HG03520 (cell line): ENCODE measurements at regions not wholly inside any gene's neighbourhood (a gene's known extent, or its start where the extent isn't known, plus 50 kb on each side); places are given as distances from the start of the nearest gene placed in this dataset.

Experiments used
- ATAC-seq: cut with Tn5 transposase; IDR thresholded peaks from one replicate; pipeline ENCODE4 v1.9.1; 2021; ENCODE audit warnings: mild to moderate bottlenecking, moderate library complexity; ENCODE audit not compliant: unreplicated experiment

DNA sequence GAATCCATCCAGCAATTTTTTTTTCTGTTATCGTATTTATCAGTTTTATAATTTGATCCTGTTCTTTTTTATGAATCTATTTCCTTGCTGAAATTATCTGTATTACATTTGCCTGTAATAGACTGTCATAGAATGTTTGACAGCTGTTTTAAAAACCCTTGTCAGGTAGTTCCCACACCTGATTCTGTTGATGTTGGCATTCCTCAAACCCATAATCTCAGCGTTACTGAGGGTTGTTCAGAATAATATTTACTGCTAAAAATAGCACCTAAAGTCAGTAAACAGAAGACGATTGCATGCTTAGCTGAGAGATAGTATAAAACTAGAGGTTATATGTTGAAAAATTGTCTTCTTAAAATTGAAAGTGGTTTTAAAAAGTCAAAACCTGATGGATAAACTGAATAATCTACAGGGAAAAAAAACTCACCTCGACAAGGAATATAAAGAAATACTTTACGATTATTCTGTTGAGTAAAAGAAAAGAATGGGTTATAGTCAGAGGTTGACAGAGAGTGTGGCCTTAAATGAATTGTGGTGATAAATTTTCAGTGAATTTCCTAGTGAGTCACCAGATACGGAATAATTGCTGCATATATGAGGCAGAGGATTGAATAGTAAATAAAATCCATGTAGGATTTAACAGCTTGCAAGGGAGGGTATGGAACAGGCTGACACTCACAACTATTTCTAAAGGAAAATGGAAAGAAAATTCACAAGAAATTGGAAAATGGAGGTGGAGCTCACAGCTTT, 824.1 kb upstream of the IGFBP3 start:
- ATAC-seq, result no peak

DNA sequence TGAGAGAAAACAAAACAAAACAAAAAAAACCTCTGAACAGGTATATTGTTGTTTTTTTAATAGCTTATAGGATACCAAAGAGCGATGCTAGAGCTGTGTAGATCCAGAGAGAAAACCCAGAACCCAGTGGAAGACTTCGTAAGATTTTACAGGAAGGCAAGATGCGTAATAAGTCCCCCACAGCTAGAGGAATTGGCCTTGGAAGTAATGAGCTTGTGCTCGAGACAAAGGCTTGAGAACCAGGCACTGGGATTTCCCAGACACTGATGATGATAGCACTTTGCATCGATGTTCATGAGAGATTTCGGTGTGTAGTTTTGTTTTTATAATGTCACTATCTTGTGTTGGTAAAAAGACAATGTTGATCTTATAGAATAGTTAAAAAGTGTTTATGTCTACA, 821.5 kb upstream of the IGFBP3 start:
- ATAC-seq, result no peak

DNA sequence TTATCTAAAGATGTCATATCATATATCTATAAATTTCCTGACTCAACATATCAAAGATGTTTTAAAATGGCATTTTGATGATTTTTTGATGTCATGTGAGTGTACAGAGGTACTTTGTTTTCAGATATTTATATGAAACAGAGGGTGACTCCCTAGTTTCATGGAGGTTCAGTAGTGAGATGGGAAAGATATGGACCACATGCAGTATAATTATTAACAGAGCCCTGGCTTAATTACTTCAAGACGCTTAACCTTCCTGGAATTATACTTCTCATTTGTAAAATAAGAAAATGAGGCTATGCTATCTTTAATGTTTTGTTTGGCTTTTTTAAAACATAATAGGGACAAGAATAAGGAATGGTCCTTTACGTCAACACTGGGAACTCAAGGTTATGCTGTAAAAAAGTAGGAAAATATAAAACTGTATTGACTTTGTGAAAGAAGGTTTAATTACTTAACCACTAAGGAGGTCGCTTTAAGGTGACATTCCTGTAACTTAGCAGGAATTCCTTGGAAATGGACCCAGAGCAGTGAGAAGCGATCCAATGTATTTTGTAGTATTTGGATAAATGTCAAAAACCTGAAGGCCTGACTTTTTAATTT, 821.0 kb upstream of the IGFBP3 start:
- ATAC-seq, result no peak

DNA sequence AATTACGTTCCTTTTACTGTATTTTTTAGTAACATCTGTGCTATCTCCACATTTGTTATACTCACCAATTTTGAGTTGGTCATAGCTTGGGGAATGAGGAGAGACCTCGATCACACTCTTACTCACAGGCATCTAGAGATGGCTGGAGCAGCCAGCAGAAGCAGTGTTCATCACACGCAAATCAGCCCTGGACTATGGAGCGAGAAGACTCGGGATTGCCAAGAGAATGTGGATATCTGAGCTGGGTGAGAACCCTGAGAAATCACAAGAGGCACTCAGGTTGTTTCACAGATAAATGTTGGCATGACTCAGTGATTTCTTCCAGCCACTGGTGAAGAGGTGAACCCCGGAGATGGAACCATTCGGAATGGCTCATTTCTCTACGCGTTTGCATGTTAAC, 820.1 kb upstream of the IGFBP3 start:
- ATAC-seq, result no peak

DNA sequence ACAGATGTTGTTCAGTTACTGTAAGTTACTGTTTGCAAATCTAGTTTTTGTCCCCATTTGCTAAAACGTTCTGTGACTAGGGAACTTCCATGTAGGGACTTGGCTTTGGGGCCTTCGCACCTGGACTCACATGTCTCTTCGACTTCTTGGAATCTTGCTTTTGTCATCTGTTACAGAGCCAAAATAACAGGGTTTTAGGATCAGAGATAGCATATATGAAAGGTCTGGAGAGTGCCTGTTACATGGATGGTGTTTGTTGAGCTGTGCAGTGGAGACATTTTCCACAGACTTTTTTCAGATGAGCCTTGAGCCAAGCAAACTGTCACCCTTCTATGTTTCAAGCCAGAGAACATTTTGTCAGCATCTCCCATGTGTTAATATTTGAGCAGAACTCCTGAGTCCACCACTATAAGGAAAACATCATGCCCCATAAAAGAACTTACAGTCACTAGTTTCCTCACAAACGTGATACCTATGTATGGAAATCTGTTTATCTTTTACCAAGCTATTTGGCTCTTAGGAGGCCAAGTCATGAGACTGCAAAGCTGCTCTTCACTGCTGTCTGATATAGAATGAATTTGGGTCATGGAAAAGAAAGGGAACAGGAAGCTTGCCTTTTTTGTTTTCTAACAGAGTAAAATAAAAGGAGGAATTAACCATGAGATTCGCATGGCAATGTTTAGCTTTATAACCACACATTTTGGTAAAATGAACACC, 818.6 kb upstream of the IGFBP3 start:
- no peak for ATAC-seq

DNA sequence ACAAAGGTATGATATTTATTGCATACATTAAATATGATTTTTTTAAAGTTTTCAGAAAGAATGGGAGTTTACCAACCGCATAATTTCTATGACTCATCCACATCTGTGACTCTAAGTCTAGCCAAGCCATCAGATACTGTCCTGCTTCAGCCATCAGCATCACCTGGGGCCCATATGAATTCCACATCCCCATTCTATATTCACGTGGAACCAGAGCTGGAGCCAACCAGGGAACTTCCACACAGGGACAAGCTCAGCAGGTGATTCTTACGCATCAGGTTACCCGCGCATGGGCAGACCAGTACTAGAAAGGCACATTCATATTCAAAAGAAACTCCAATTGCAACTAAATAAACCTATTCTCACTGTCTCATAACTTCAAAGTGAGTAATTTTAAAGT, 817.7 kb upstream of the IGFBP3 start:
- no peak for ATAC-seq

DNA sequence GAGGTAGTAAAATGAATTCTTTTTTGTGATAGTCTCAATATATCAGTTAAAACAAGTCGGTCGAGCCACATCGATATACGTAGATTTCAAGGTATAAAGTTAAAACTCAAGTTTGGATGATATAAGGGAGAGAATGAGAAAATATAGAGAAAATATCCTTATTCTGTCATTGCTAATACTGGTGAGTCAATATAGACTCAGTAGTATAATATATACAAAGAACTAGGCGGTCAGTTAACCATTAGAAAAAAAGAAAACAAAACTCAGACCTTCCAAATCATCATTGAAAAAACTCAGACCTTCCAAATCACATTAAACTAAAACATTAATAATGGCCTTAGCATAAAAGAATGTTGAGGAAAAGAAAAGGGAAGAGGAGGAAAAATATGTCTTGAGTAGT, 817.1 kb upstream of the IGFBP3 start:
- no peak for ATAC-seq

DNA sequence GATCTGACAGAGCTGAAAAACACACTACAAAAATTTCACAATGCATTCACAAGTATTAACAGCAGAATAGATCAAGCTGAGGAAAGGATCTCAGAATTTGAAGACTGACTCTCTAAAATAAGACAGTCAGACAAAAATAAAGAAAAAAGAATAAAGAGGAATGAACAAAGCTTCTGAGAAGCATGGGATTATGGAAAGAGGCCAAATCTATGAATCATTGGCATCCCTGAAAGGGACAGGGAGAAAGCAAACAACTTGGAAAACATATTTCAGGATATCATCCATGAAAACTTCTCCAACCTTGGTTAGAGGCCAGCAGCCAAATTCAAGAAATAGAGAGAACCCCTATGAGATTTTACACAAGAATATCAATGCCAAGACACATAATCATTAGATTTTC, 804.8 kb upstream of the IGFBP3 start:
- ATAC-seq, result no peak

DNA sequence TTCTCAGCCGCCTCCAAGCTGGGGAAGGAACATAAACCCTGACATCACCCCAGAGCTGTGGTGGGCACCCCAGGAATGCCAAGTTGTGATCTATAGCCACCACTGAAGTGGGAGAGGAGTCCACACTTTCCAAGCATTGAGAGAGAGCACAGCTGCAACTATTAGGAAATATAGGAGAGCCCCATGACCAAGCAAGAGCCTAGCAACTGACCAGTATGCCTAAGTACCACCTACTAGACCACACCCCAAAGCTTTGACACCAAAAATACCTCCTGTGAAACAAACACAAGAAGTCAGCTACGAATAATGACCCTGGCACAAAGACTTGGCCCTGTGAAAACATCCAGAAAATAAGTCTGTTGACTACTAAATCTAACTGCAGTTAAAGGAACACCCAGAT, 804.1 kb upstream of the IGFBP3 start:
- ATAC-seq, result no peak

DNA sequence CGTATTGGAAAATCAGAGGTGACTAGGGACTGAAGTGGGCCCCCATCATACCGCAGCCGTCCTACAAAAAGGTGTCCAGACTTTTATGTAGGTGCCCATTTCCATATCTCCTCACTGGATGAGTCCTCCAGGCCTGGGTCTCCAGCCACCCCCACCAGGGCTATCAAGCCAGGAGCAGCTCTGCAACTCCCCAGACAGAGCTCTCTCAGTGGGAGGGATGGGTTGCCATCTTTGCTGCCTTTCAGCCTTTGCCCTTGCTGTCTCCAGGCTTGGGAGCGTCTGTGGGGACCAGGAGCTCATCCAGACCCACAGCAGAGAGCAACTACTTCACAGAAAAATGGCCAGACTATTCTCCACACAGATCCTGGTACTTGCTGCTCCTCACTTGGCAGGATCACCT, 802.7 kb upstream of the IGFBP3 start:
- no peak for ATAC-seq

DNA sequence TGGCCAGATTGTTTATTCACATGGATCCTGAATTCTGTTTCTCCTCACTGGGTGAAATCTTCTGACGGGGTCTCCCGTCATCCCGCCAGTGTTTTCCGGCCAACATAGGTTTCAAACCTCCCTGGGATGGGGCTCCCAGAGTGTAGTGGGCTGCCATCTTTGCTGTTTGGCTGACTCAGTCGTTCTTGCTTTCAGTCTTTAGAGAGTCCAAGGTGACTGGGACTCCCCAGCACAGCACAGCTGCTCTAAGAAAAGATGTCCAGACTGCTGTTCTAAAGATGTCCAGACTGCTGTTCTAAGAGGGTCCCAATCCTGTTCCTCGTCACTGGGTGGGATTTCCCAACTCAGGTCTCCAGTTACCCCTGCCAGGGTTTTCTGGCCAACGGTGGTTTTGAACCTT, 801.9 kb upstream of the IGFBP3 start:
- no peak for ATAC-seq

DNA sequence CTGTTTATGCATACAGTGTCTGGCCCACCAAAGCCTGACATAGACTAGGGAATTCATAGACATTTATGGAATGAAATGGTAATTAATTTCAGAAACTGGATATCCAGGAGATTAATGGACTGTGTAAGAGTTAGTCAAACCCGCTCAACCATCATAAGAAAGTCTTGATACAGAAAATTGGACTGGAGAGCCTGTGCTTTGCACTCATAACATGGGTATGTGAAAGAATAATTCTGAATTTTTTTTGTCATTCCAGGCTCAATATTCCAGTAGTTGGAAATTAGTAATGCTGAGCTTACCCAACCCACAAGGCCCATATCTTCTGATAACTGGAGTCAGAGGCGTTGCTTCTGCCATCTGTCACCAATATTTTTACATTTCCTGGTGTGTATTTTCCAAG, 799.7 kb upstream of the IGFBP3 start:
- no peak for ATAC-seq

DNA sequence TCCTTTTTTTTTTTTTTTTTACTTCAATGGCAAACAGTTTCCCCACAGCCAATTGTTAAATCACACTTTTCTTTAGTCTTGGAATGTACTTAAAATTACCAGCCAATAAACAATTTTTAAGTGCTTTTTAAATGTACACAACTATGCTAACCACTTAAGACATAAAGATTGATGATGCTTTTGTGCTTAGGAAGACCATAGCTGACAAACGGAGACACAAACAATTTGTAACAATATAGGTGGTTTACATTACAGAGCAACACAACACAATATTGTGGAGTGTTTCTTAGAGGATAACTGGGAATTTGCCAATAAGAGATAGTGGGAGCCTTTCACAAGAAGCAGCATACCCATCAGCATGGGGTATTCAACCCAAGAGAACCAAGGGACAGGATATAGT, 798.5 kb upstream of the IGFBP3 start:
- no peak for ATAC-seq

DNA sequence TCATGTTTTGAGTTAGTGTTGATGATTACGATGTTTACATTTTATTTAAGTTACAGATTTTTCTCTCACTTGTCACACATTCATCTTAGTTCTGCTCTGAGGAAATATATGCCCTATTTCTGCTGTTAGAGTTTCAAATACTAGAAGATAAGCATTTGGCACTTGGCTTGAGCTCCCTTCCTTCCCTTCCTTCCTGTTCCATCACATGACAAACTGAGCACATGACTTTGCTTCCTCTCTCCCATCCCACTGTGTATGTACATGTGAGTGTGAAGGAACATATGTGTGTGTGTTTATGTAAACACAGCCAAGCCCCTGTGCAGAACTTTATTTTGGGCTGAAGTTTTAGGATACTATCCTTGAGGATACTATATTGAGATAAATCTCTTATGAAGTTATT, 795.9 kb upstream of the IGFBP3 start:
- no peak for ATAC-seq

DNA sequence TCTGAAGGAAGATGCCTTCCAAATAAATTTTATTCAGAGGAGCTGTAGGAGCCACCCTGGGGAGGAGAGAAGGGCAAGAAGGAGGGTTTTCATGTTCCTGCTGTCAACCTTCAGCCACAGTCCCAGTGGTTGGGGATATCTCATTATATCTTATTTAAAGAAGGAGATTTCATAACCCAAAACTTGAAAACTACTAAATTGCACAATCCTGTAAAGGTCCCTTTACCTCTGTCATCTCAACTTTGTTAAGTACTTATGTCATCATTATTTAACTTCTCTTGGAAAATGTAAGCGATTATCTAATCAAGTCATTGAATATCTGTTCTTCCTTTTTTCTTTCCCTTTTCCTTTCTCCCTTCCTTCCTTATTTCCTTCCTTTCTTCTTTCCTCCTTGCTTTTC, 794.5 kb upstream of the IGFBP3 start:
- ATAC-seq, result no peak

DNA sequence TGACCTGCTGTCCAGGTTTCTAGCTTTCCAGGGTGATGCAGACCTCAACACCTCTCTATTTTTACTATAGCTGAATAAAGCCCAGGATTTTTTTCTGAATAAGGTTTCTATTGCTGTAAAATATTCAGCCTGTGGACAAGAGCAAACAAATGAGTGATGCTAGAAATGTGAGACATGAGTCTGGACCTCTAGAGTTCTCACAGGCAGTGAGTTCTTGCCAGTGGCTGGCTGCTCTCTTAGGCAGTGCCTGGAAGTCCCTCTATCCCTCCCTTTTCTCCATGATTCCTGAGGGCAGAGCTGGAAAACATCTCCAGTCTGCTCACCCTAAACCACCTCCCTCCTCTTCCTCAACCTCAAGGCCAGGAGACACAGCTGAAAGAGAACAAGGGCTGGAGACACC, 793.8 kb upstream of the IGFBP3 start:
- ATAC-seq, result no peak

DNA sequence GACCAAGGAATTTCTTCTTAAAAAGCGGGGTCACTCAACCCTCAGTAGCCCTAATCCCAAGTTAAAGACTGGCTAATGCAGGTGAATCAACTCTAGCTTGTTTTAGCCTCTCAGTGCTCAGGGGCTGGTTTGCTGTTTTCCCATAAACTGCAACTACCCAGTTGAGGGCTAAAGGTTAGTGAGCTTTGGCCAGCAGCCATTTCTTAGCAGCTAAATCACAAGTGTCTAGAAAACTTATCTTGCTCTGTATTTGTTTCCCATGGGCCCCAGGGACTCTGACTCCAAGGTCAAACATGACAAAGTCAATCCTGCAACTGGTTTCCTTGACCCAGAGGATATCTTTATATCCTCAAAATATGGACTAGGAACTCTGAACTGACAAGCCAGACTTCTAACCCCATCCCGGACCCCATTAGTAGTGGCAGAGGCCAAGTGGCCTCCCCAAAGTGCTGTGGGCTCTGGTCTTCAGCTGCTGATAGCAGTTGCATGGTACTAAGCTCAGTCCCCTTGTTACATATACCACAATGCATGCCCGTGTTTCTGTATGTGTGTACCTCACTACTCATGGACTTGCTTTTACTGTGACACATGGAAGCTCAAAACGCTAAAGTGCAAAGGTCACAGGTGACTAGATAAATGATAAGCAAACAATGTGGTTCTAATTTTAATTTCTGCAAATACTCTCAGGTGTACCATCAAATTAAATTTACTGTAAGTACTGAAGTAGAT, 793.0 kb upstream of the IGFBP3 start:
- no peak for ATAC-seq

DNA sequence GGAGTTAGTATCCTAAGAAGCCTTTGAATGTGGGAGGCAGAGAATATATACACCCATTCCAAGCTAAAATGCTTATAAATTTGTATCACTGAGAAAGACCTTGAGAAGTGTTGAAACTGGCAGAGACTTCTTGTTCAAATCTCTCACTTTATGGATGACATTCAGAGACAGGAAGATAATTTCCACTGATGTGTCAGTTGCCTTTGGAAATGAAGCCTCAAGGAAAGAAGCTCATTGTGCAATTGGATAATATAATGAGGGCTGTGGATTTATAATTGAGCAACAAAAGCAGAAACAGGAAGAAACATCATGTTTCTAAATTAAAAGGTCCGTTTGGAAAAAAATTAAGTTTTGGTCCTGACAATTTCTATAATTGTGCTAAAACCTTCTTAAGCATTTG, 789.9 kb upstream of the IGFBP3 start:
- no peak for ATAC-seq

DNA sequence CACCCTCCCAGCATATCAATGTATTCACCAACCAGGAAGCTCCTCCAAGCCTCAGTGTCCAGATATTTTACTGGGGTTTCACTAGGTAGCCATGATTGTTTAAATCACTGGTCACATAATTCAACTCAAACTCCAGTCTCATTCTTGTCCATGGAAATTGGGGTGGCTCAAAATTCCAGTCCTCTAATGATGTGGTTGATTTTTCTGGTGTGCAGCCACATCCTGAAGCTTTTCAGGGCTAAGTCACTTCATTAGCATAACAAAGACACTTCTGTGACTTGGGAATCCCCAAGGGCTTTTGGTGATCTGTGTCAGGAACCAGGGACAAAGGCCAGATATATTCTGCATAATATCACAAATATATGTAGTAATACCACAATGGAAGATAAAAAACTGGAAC, 786.9 kb upstream of the IGFBP3 start:
- no peak for ATAC-seq

DNA sequence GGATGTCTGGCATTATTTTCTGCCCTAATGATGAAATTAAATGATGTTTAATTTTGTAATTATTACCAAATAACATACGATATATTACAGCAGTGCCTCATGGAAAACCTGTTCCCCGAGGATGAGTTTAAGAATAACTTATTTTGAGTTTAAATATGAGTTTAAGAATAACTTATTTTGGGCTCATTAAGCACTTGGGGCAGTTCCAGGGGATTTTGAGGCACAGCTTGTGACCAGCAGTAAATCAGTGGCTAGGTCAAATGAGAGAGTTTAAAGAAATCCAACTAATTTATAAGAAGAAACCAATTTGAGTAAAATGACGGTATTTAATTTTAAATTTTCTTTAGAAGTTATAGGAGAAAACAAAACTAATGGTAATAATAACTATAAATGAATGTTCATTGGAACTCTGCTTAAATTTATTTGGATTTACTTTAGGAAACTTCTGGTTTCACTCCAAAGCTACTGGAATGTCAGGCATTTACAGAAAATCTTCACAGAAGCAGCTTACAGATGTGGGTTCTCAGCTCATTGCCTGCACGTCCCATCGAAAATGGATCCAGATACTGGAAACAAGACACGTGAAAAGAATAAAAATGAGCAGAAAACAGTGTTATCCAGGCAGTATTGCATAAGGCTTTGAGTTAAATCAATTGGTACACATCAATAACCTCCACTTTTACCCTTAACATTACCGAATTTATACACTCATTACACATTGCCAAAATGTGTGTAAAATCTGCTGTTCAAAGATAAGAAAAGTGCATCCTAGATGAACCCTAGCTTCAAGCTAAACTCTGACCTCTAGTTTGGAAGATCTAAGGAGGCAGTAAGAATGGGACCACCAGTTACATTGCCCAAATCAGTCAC, 784.5 kb upstream of the IGFBP3 start:
- no peak for ATAC-seq

DNA sequence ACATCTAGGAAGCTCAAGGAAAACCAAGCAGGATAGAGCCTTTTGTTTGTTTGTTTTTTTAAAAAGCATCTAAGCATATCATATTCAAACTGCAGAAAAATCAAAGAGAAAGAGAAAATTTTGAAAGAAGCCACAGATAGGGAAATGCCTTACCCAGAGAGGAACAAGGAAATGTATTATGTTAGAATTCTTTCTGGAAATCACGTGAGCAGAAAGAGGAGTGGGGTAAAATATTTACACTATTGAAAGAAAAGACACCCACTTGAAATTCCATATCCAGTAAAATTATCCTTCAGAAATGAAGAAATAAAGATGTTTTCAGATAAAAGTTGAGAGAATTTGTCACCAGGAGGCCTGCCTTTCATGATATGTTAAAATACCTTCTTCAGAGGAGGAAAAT, 775.7 kb upstream of the IGFBP3 start:
- no peak for ATAC-seq
